HEK293 (cell line): ENCODE measurements at regions not wholly inside any gene's neighbourhood (a gene's known extent, or its start where the extent isn't known, plus 50 kb on each side); places are given as distances from the start of the nearest gene placed in this dataset.

ENCODE experiments used
- CTCF ChIA-PET: fragments of 350-600 bp; formaldehyde crosslinking; extraction: SDS; loops from one replicate; lab custom pipeline; 2021; ENCODE audit warnings: antibody characterized with exemption; lab: Yijun Ruan, JAX
- POLR2A ChIA-PET: fragments of 300-600 bp; formaldehyde crosslinking; extraction: SDS; loops from one replicate; lab custom pipeline; 2020; ENCODE audit warnings: antibody characterized with exemption, inconsistent platforms; lab: Yijun Ruan, JAX
- H3K27ac ChIP-seq: fragments of 200-500 bp; sonication (Bioruptor generic); 2 replicates; pipeline ENCODE4 v1.5.1; 2014; ENCODE audit warnings: low read depth, low read length, control low read depth, inconsistent platforms; ENCODE audit errors: extremely low read depth
- H3K36me3 ChIP-seq, 2 experiments: fragments of 200-500 bp in 1 of 2; sonication (Bioruptor generic) in 1 of 2; 1 replicate in 1 of 2; 2 replicates in 1 of 2; pipeline ENCODE4 v1.5.1; 2014 to 2017; ENCODE audit warnings: inconsistent platforms in 2 of 2, low read length in 2 of 2; ENCODE audit not compliant: control insufficient read depth in 2 of 2, insufficient read depth in 1 of 2
- H3K4me1 ChIP-seq: fragments of 200-500 bp; sonication (Bioruptor generic); 2 replicates; pipeline ENCODE4 v1.5.1; 2014; ENCODE audit warnings: mild to moderate bottlenecking, low read length, inconsistent platforms; ENCODE audit not compliant: control insufficient read depth, insufficient read depth
- H3K4me3 ChIP-seq: 2 replicates; pipeline ENCODE4 v1.5.1; 2011; ENCODE audit warnings: low read depth, mild to moderate bottlenecking, control low read depth, low read length, moderate library complexity
- H3K9me3 ChIP-seq: fragments of 200-500 bp; sonication (Bioruptor generic); 2 replicates; pipeline ENCODE4 v1.5.1; 2014; ENCODE audit warnings: low read depth, low read length, inconsistent platforms; ENCODE audit not compliant: control insufficient read depth, insufficient read depth
- BCL6B ChIP-seq: fragments of 450-650 bp; formaldehyde crosslinking; IDR thresholded peaks from 2 replicates; pipeline ENCODE4 v1.5.1; 2017; ENCODE audit warnings: missing biosample characterization, missing genetic modification characterization
- EGR2 ChIP-seq: fragments of 450-650 bp; formaldehyde crosslinking; IDR thresholded peaks from 2 replicates; pipeline ENCODE4 v1.5.1; 2016; ENCODE audit warnings: low read depth, missing biosample characterization, missing genetic modification characterization
- HOXD13 ChIP-seq: sonication (generic); formaldehyde crosslinking; IDR thresholded peaks from 2 replicates; pipeline ENCODE4 v1.8.0; 2022; ENCODE audit warnings: missing genetic modification reagents, borderline replicate concordance
- MEIS1 ChIP-seq: sonication (generic); formaldehyde crosslinking; IDR thresholded peaks from 2 replicates; pipeline ENCODE4 v1.8.1; 2022; ENCODE audit warnings: missing genetic modification reagents, mild to moderate bottlenecking, borderline replicate concordance
- PRDM6 ChIP-seq: fragments of 450-650 bp; formaldehyde crosslinking; IDR thresholded peaks from 2 replicates; pipeline ENCODE4 v1.5.1; 2017; ENCODE audit warnings: missing biosample characterization, missing genetic modification characterization
- SCRT2 ChIP-seq: fragments of 450-650 bp; formaldehyde crosslinking; IDR thresholded peaks from 2 replicates; pipeline ENCODE4 v1.5.1; 2016; ENCODE audit warnings: missing biosample characterization, missing genetic modification characterization
- SETDB1 ChIP-seq: IDR thresholded peaks from one replicate; pipeline ENCODE4 v1.6.1; 2017; ENCODE audit warnings: mild to moderate bottlenecking, low read length, moderate library complexity, mixed read lengths; ENCODE audit not compliant: insufficient read length
- ZBTB44 ChIP-seq: fragments of 450-650 bp; IDR thresholded peaks from 2 replicates; pipeline ENCODE4 v1.5.1; 2018; ENCODE audit warnings: missing biosample characterization, mild to moderate bottlenecking, missing genetic modification characterization
- ZBTB6 ChIP-seq: fragments of 450-650 bp; formaldehyde crosslinking; IDR thresholded peaks from 2 replicates; pipeline ENCODE4 v1.5.1; 2017; ENCODE audit warnings: missing biosample characterization, missing genetic modification characterization
- ZEB2 ChIP-seq: fragments of 450-650 bp; formaldehyde crosslinking; IDR thresholded peaks from 2 replicates; pipeline ENCODE4 v1.5.1; 2016; ENCODE audit warnings: missing biosample characterization, missing genetic modification characterization
- ZFP69B ChIP-seq: fragments of 450-650 bp; formaldehyde crosslinking; IDR thresholded peaks from 2 replicates; pipeline ENCODE4 v1.5.1; 2016; ENCODE audit warnings: missing biosample characterization, missing genetic modification characterization
- ZIC2 ChIP-seq: fragments of 450-650 bp; formaldehyde crosslinking; IDR thresholded peaks from 2 replicates; pipeline ENCODE4 v1.5.1; 2016; ENCODE audit warnings: missing biosample characterization, missing genetic modification characterization
- ZNF239 ChIP-seq: fragments of 450-650 bp; formaldehyde crosslinking; IDR thresholded peaks from 2 replicates; pipeline ENCODE4 v1.5.1; 2016; ENCODE audit warnings: missing biosample characterization, missing genetic modification characterization
- ZNF366 ChIP-seq: fragments of 450-650 bp; formaldehyde crosslinking; conservative IDR thresholded peaks from 2 replicates; pipeline ENCODE4 v1.5.1; 2016; ENCODE audit warnings: missing biosample characterization, missing genetic modification characterization
- ZNF37A ChIP-seq: fragments of 450-650 bp; IDR thresholded peaks from 2 replicates; pipeline ENCODE4 v1.5.1; 2018; ENCODE audit warnings: missing biosample characterization, missing genetic modification characterization
- ZNF404 ChIP-seq: fragments of 450-650 bp; formaldehyde crosslinking; IDR thresholded peaks from 2 replicates; pipeline ENCODE4 v1.5.1; 2017; ENCODE audit warnings: missing biosample characterization, missing genetic modification characterization
- ZNF416 ChIP-seq: fragments of 450-650 bp; formaldehyde crosslinking; IDR thresholded peaks from 2 replicates; pipeline ENCODE4 v1.5.1; 2016; ENCODE audit warnings: missing biosample characterization, missing genetic modification characterization
- ZNF629 ChIP-seq: fragments of 450-650 bp; formaldehyde crosslinking; IDR thresholded peaks from 2 replicates; pipeline ENCODE4 v1.5.1; 2017; ENCODE audit warnings: missing biosample characterization, missing genetic modification characterization
- ZNF677 ChIP-seq: fragments of 450-650 bp; IDR thresholded peaks from 2 replicates; pipeline ENCODE4 v1.5.0; 2018; ENCODE audit warnings: missing biosample characterization, mild to moderate bottlenecking, missing genetic modification characterization, moderate library complexity
- ZNF692 ChIP-seq: fragments of 450-650 bp; formaldehyde crosslinking; IDR thresholded peaks from 2 replicates; pipeline ENCODE4 v1.5.1; 2016; ENCODE audit warnings: missing biosample characterization, missing genetic modification characterization

- Histone ChIP-seq H3K27ac (no peak overlapping the region), H3K36me3 (no peaks in the 10 kb centered on the region), H3K4me3 (no peak overlapping the region), H3K9me3 (no peaks in the 10 kb centered on the region), H3K4me1 (no peaks in the 10 kb centered on the region)
- TF ChIP-seq ZBTB6 (tag by site-specific recombination) (no peak), ZNF629 (tag by site-specific recombination) (no peak), ZNF416 (tag by site-specific recombination) (no peak), EGR2 (tag by site-specific recombination) (no peak), SETDB1 (no peak), HOXD13 (CRISPR knock-in tag) (no peak), ZEB2 (tag by site-specific recombination) (no peak), ZNF404 (tag by site-specific recombination) (no peak), ZIC2 (tag by site-specific recombination) (no peak), BCL6B (tag by site-specific recombination) (no peak), ZFP69B (no peak), ZNF366 (no peak), PRDM6 (tag by site-specific recombination) (no peak)
- POLR2A ChIA-PET, result no interaction called here
- CTCF ChIA-PET, result no interaction called here
Measured at GRCh38 chr12:38102197-38102596, 214.4 kb upstream of the ALG10B start.

- no peak for TF ChIP-seq ZNF37A (tag by site-specific recombination)
- no peak for TF ChIP-seq ZNF677 (tag by site-specific recombination)
- no peak for TF ChIP-seq ZNF239 (tag by site-specific recombination)
- TF ChIP-seq MEIS1 (CRISPR knock-in tag), result no peak
- TF ChIP-seq SCRT2 (tag by site-specific recombination), result no peak
- TF ChIP-seq ZBTB44 (tag by site-specific recombination), result no peak
- TF ChIP-seq ZNF692 (tag by site-specific recombination), result no peak
- no peaks in the 10 kb centered on the region for H3K4me1 ChIP-seq
- H3K27ac ChIP-seq, result no peak overlapping the region
- H3K4me3 ChIP-seq, result no peak overlapping the region
- ChIA-PET POLR2A (no interaction called here), CTCF (interaction anchor here (0.6 kb wide), 1 partner anchor 814 kb away, joined by 3 read pairs; no protein-coding TSS in a partner anchor)
- no peaks in the 10 kb centered on the region for H3K9me3 ChIP-seq
- no peaks in the 10 kb centered on the region for H3K36me3 ChIP-seq
Measured at GRCh38 chr12:38110026-38110699, 206.4 kb upstream of the ALG10B start.
